ENCODE measurements at regions not wholly inside any gene's neighbourhood (a gene's known extent, or its start where the extent isn't known, plus 50 kb on each side); places are given as distances from the start of the nearest gene placed in this dataset.
A peak's percentile ranks its signal among the peaks of the same experiment; 100 is the strongest.
"Not testable (repeated sequence)": the region's sequence is repeated elsewhere in the genome, so short reads cannot be mapped to it uniquely, and the experiment has no call there.

- DNase-seq, result no peak
Observed at GRCh38 chr2:146994246-146994645, 850.6 kb upstream of the ACVR2A start.

DNA sequence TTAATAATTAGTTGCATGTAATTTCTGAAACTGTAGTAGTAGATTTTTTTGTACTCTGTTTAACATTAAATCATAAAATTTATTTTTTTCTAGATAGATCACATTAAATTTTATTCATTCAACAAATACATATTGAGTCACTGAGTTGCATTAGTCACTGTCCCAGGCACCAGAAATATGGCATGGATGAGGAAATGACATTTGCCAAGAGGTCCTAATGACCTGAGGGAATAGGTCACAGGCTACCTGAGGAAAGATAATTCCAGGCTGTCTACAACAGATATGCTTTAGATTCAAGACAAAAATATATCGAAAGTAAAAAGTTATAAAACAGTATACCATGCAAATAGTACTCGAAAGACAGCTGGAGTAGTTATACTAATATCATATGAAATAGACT, 852.4 kb upstream of the ACVR2A start:
- no peak for DNase-seq

DNA sequence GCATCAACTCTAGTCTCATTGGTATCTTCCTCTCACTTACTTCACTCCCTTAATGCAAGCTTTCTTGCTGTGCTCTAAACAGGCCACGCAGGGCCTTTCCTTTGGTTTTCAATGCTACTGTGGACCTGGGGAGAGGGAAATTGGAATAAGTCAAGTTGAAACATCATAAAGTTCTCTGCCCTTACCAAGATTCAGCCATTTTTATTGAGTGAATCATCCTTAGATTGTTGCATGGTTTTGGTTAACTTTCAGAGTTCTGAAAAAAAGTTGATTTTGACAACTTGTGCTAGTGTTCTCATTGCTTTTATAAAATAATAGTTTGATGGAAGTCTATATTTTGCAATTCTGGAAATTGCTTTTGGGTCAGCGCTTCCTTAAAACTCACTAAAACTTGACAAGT, 852.8 kb upstream of the ACVR2A start:
- no peak for DNase-seq

GRCh38 chr2:146990311-146991054, 854.3 kb upstream of the ACVR2A start:
- no peak for DNase-seq

DNA sequence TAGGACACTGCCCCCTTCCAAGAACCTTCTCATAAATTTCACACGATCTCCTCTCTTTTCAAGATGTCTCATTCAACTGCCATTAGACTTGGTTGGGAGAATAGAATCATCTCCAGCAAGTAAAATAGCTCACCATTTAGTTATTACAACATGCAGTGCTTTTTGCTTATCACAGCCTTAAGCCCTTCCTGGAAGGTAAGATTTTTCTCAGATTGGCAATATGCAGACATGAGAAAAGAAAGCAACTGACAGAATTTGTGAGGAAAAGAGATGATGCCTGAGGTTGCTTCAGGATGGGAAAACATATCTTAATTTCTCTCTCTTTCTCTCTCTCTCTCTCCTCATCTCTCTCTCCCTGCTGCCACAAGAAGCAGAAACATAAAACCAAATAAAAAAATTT, 855.1 kb upstream of the ACVR2A start:
- DNase-seq, result no peak

- no peak for DNase-seq
Observed at GRCh38 chr2:146987996-146988395, 856.8 kb upstream of the ACVR2A start.

- DNase-seq, result no peak
Observed at GRCh38 chr2:146986161-146986560, 858.7 kb upstream of the ACVR2A start.

DNA sequence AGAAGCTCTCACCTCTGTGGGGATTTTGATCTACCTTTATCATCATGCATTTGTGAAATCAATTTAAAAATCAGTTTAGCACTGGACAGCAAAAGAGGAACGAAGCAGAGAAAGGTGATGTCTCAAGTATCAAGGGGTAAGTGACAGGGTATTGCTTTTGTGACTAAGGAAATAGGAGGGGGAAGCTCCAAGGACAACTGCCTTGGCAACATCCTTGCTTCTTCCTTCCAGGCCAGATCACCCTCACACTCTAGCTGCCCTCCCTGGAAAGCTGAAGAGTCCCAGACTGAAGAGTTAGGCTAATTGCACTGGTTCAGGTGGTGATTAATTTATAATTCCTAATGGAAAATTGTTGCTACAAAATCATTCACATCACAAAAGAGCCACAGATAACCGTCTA, 859.1 kb upstream of the ACVR2A start:
- DNase-seq, result no peak

- no peak for DNase-seq
Observed at GRCh38 chr2:146984014-146984413, 860.8 kb upstream of the ACVR2A start.

DNA sequence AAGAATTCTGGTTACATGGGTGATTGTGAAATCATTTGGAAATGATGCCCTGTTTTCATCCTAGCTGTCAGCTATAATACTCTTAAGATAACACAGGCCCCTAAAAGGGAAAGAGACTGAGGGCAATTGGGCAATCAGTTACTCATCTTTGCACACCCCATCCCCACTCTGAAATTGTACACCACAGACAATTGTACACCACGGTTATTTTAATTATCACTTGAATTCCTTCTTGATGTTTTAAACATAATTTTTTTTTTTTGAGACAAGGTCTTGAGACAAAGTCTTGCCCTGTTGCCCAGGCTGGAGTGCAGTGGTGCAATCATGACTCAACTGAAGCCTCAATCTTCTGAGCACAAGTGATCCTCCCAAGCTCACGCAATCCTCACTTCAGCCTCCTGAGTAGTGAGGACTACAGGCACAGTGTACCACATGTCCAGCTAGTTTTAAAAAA, 862.4 kb upstream of the ACVR2A start:
- no peak for DNase-seq

GRCh38 chr2:146981921-146982320, 862.9 kb upstream of the ACVR2A start:
- no peak for DNase-seq

GRCh38 chr2:146979746-146980145, 865.1 kb upstream of the ACVR2A start:
- no peak for DNase-seq

- no peak for DNase-seq
Observed at GRCh38 chr2:146978577-146979555, 866.0 kb upstream of the ACVR2A start.

GRCh38 chr2:146970981-146971380, 873.8 kb upstream of the ACVR2A start:
- DNase-seq, result not testable (repeated sequence)

GRCh38 chr2:146969703-146970102, 875.1 kb upstream of the ACVR2A start:
- not testable (repeated sequence) for DNase-seq

DNA sequence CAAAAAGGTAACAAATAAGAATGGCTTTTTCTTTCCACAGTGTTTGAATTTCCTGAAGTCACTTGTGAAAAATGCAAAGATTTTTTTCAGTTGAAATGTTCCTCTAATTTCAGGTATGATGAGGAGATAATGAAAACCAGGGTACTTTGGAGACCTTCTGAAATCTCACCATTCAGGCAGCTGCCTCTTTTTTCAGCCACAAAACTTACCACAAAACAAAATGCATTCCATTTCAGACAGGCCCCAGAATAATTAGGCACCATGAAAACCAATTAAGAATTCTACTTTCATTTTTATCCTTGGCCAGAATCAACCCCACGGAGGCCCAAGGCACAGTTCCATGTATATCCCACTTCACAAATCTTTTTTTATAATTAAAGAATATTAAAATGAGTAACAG, 880.3 kb upstream of the ACVR2A start:
- DNase-seq, result no peak

DNA sequence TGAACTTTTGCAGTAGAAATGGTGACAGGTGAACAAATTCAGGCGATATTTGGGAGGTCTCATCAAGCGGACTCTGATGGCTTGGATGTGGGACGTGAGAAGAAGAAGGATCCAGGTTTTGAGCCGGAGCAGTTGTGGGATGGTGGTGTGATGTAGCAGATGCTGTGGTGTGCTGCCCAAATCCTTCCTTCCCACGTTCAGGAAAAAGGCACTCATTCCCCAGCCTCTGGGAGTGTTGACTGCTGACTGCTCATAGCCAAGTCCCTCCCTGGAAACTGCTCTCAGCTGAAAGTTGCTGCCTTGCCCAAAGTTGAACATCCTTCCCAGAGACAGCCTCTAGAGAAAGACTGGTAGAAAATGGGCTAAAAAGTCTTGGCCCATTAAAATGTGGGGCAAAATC, 890.3 kb upstream of the ACVR2A start:
- no peak for DNase-seq

DNA sequence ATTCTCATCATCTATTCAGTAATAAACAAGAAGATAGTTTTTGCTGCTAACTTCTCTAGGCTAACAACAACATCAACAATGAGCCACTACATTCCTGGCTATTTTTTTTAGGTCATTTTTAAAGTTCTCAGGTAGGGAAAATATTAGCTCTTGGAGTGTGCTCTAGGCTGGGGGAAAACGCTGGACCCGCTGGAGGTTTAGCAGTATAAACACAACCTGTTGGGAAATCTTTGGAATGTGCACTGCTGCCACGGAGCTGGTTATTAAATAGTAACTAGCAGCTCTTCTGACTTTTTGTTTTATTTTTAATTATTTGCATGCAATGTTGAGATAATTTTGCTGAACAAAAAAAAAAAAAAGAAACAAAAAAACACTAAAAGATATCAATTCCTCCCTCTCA, 892.1 kb upstream of the ACVR2A start:
- DNase-seq, result no peak

DNA sequence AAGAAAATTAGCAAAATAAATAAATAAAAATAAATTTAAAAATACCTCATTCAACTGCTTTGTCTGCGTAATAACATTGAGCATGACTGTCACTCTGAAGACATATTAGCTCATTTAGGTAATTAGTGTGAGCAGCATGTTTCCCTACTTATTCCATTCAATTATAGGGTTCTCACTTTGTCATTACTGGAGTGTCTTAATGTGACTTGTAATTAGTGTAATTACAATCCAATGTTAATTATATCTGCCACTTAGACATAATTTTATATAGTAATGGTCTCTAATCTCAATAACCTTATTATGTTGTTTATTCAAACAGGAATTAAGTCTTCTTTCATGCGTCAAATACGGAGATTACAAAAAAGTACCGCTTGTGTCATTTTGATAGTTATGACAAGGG, 893.9 kb upstream of the ACVR2A start:
- peak; percentile 4 for DNase-seq

GRCh38 chr2:146950361-146950760, 894.5 kb upstream of the ACVR2A start:
- DNase-seq, result no peak

DNA sequence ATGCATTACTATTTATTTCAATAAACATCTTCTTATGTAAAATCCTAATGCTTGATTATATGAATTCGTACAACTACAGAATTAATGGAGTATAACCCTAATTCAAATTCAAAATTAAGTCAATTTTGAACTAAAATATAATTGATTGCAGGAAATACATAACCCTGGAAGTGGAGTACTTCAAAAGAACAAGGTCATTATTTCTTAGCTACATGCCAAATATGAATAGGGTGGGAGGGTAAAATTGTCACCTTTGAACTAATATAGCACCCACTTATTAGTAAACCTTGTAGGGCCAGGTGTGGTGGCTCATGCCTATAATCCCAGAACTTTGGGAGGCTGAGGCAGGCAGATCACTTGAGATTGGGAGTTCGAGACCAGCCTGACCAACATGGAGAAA, 895.4 kb upstream of the ACVR2A start:
- DNase-seq, result no peak

- no peak for DNase-seq
Observed at GRCh38 chr2:146944601-146945000, 900.2 kb upstream of the ACVR2A start.

- DNase-seq, result no peak
Observed at GRCh38 chr2:146939991-146940685, 904.7 kb upstream of the ACVR2A start.

Data from NCI-H146 (cell line).